Chondrocyte (in vitro differentiated cells): ENCODE measurements at regions not wholly inside any gene's neighbourhood (a gene's known extent, or its start where the extent isn't known, plus 50 kb on each side); places are given as distances from the start of the nearest gene placed in this dataset.

Source experiments
- DNase-seq: peaks from one replicate; pipeline ENCODE4 v3.0.0; 2021; ENCODE audit warnings: mixed read lengths, low spot score
- H3K27ac Mint-ChIP-seq: one replicate; pipeline ENCODE4 v1.8.0; 2021; ENCODE audit warnings: mild to moderate bottlenecking, moderate library complexity, mixed read lengths; ENCODE audit not compliant: unreplicated experiment
- H3K27me3 Mint-ChIP-seq: 2 replicates; pipeline ENCODE4 v1.8.0; 2021; ENCODE audit warnings: low read depth, mixed read lengths
- H3K36me3 Mint-ChIP-seq: 2 replicates; pipeline ENCODE4 v1.8.0; 2021; ENCODE audit warnings: low read depth, mixed read lengths
- H3K4me1 Mint-ChIP-seq: 2 replicates; pipeline ENCODE4 v1.8.0; 2021; ENCODE audit warnings: low read depth, mild to moderate bottlenecking, mixed read lengths
- H3K4me3 Mint-ChIP-seq: one replicate; pipeline ENCODE4 v1.8.0; 2021; ENCODE audit warnings: mild to moderate bottlenecking, moderate library complexity, mixed read lengths; ENCODE audit not compliant: unreplicated experiment
- H3K9me3 Mint-ChIP-seq: 2 replicates; pipeline ENCODE4 v1.8.0; 2021; ENCODE audit warnings: low read depth, mixed read lengths
- CTCF ChIP-seq: fragments of 200-600 bp; sonication (generic); IDR thresholded peaks from 2 replicates; pipeline ENCODE4 v1.5.0; 2021; ENCODE audit warnings: antibody characterized with exemption, mild to moderate bottlenecking, moderate library complexity

- no peak for DNase-seq
- H3K27me3 Mint-ChIP-seq = no peaks in the 10 kb centered on the region
- peaks cover 20% of the 10 kb centered on the region for H3K4me1 Mint-ChIP-seq
- H3K4me3 Mint-ChIP-seq = no peak overlapping the region
- H3K36me3 Mint-ChIP-seq = peaks cover 2% of the 10 kb centered on the region
- H3K27ac Mint-ChIP-seq = no peak overlapping the region
- H3K9me3 Mint-ChIP-seq = no peaks in the 10 kb centered on the region
- TF ChIP-seq CTCF = no peak
These were observed 290.5 kb downstream of the NUAK1 start for GRCh38 chr12:105848286-105848685.

GRCh38 chr12:105850103-105850968, 288.4 kb downstream of the NUAK1 start:
- TF ChIP-seq CTCF = no peak
- Mint-ChIP-seq H3K4me1 (peaks cover 2% of the 10 kb centered on the region), H3K27ac (no peak overlapping the region), H3K36me3 (peaks cover 2% of the 10 kb centered on the region), H3K9me3 (no peaks in the 10 kb centered on the region), H3K27me3 (no peaks in the 10 kb centered on the region), H3K4me3 (no peak overlapping the region)
- no peak for DNase-seq

- Mint-ChIP-seq H3K36me3 (peaks cover 6% of the 10 kb centered on the region), H3K27ac (no peak overlapping the region), H3K27me3 (no peaks in the 10 kb centered on the region), H3K4me1 (peaks cover 1% of the 10 kb centered on the region), H3K9me3 (peaks cover 3% of the 10 kb centered on the region), H3K4me3 (no peak overlapping the region)
- no peak for DNase-seq
- TF ChIP-seq CTCF = no peak
These were observed 286.3 kb downstream of the NUAK1 start for GRCh38 chr12:105852496-105852895.

- no peak for TF ChIP-seq CTCF
- Mint-ChIP-seq H3K27ac (no peak overlapping the region), H3K27me3 (no peaks in the 10 kb centered on the region), H3K4me1 (no peaks in the 10 kb centered on the region), H3K36me3 (peaks cover 6% of the 10 kb centered on the region), H3K4me3 (no peak overlapping the region), H3K9me3 (peaks cover 3% of the 10 kb centered on the region)
- no peak for DNase-seq
These were observed 285.8 kb downstream of the NUAK1 start for GRCh38 chr12:105852951-105853350.

GRCh38 chr12:105854071-105854470, 284.7 kb downstream of the NUAK1 start:
- H3K36me3 Mint-ChIP-seq = peaks cover 6% of the 10 kb centered on the region

More at GRCh38 chr12:105854071-105854470, 284.7 kb downstream of the NUAK1 start:
- no peak for TF ChIP-seq CTCF
- no peak for DNase-seq
- no peak overlapping the region for H3K27ac Mint-ChIP-seq
- no peaks in the 10 kb centered on the region for H3K27me3 Mint-ChIP-seq
- peaks cover 3% of the 10 kb centered on the region for H3K9me3 Mint-ChIP-seq
- H3K4me3 Mint-ChIP-seq = no peak overlapping the region
- no peaks in the 10 kb centered on the region for H3K4me1 Mint-ChIP-seq
